Gastrocnemius medialis (tissue), 4 donors: ENCODE measurements at regions not wholly inside any gene's neighbourhood (a gene's known extent, or its start where the extent isn't known, plus 50 kb on each side); places are given as distances from the start of the nearest gene placed in this dataset.
A peak's percentile ranks its signal among the peaks of the same experiment; 100 is the strongest.

Experiments used
- ATAC-seq, 2 donors: fragments of 150-250 bp; one replicate each; pipeline ENCODE4 v1.9.1; 2016
- DNase-seq, 2 donors: peaks; one replicate each; pipeline ENCODE4 v3.0.0-alpha.2; 2019
- H3K27ac ChIP-seq, 4 donors: fragments of 200-600 bp; sonication (generic); 1 replicate in 1 of 4; 2 replicates in 3 of 4; pipeline ENCODE4 v1.5.1; 2016 to 2018; ENCODE audit warnings: mild to moderate bottlenecking in 2 of 4, moderate library complexity in 1 of 4
- H3K27me3 ChIP-seq, 3 donors: fragments of 200-600 bp; sonication (generic) in 2 of 3; 1 replicate in 1 of 3; 2 replicates in 2 of 3; pipeline versions ENCODE4 v1.5.1 to v1.6.0; 2016 to 2019; ENCODE audit warnings: mild to moderate bottlenecking in 1 of 3, moderate library complexity in 1 of 3
- H3K36me3 ChIP-seq, 2 donors: fragments of 200-600 bp; sonication (generic) in 1 of 2; one replicate each; pipeline ENCODE4 v1.5.1; 2017 to 2018
- H3K4me1 ChIP-seq, 2 donors: fragments of 200-600 bp; sonication (generic) in 1 of 2; one replicate each; pipeline ENCODE4 v1.5.1; 2016 to 2017; ENCODE audit warnings: mild to moderate bottlenecking in 2 of 2
- H3K4me3 ChIP-seq, 4 donors: fragments of 200-600 bp; sonication (generic) in 3 of 4; 1 replicate in 1 of 4; 2 replicates in 3 of 4; pipeline ENCODE4 v1.5.1; 2016 to 2019; ENCODE audit warnings: mild to moderate bottlenecking in 2 of 4
- H3K9me3 ChIP-seq, 3 donors: fragments of 200-600 bp; sonication (generic) in 2 of 3; 1 replicate in 1 of 3; 2 replicates in 2 of 3; pipeline ENCODE4 v1.5.1; 2016 to 2019
- POLR2A ChIP-seq, 2 donors: fragments of 450-650 bp; IDR thresholded peaks; one replicate each; pipeline ENCODE4 v1.6.1; 2017; ENCODE audit warnings: antibody characterized with exemption in 2 of 2, mild to moderate bottlenecking in 2 of 2, moderate library complexity in 2 of 2
- in situ Hi-C, 4 donors: fragments of 200-750 bp; cut with MboI; loops; one replicate each; pipeline versions ENCODE4 v1.15.0 to v1.8.0; 2017; ENCODE audit warnings: low sequenced_read_pairs in 4 of 4
- intact Hi-C: fragments of 100-400 bp; cut with DNase I; formaldehyde crosslinking; loops from one replicate; pipeline ENCODE4 v1.15.1; 2023; ENCODE audit warnings: low total_unique reads
- TF ChIP-seq, protein P1 (sequence below), 5 experiments: fragments of 450-650 bp in 3 of 5; fragments of 200-600 bp in 2 of 5; sonication (generic) in 2 of 5; IDR thresholded peaks in 4 of 5; conservative IDR thresholded peaks in 1 of 5; 1 replicate in 4 of 5; 2 replicates in 1 of 5; pipeline ENCODE4 v1.5.1; 2016 to 2019; ENCODE audit warnings: antibody characterized with exemption in 5 of 5, mild to moderate bottlenecking in 3 of 5, moderate library complexity in 3 of 5

DNA sequence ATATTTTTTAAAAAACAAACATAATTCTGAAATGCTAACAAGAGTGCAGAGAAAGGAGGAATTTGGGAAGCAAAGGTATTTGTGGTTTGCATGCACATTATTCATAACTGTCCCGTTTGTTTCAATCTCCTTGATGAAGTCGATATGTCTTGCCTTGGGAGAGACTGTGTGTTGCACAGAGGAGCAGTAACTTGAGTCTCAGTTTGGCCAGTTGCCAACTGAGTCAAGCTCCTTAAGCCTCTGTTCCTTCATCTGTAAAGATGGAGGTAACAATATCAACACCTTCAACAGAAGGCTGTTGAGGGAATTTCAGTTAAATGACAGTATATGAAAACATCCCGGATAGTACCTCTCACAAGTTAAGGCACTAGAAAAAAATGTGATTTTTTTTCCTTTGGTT is 226.2 kb downstream of the ASXL3 start:
- H3K27ac ChIP-seq = no peak overlapping the region
- no peaks in the 10 kb centered on the region for H3K36me3 ChIP-seq
- H3K27me3 ChIP-seq = no peaks in the 10 kb centered on the region
- ATAC-seq = peak in 1 of 2 donors; percentile 76
- TF ChIP-seq, protein P1, sequence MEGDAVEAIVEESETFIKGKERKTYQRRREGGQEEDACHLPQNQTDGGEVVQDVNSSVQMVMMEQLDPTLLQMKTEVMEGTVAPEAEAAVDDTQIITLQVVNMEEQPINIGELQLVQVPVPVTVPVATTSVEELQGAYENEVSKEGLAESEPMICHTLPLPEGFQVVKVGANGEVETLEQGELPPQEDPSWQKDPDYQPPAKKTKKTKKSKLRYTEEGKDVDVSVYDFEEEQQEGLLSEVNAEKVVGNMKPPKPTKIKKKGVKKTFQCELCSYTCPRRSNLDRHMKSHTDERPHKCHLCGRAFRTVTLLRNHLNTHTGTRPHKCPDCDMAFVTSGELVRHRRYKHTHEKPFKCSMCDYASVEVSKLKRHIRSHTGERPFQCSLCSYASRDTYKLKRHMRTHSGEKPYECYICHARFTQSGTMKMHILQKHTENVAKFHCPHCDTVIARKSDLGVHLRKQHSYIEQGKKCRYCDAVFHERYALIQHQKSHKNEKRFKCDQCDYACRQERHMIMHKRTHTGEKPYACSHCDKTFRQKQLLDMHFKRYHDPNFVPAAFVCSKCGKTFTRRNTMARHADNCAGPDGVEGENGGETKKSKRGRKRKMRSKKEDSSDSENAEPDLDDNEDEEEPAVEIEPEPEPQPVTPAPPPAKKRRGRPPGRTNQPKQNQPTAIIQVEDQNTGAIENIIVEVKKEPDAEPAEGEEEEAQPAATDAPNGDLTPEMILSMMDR (IDR thresholded peaks at IDR 0.05 in 4 of 5, conservative IDR thresholded peaks at IDR 0.05 in 1 of 5) = no peak
- no peak for TF ChIP-seq POLR2A (IDR thresholded peaks at IDR 0.05)
- in situ Hi-C loops (no loop called here), intact Hi-C loops (no loop called here)
- peak in 1 of 2 donors; percentile 19 for DNase-seq
- H3K4me3 ChIP-seq = no peak overlapping the region
- H3K9me3 ChIP-seq = no peaks in the 10 kb centered on the region
- H3K4me1 ChIP-seq = no peaks in the 10 kb centered on the region

DNA sequence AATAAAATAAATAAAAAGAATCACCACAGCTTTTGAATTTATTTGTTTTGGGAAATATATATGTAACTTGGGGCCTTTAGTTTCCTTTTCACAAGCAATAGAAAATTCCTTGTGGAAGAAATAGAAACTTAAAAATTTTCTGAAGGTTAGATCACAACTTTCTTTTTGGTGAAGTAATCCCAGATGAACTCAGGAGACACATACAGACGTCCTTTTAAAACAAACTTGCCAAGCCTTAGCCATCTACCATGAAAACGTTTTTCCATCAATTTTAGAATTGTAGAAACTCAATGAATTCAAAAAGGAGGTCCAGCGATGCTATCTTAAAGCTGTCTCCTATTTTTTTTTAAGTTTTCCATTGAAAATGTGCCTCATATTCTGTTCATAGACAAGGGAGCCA is 225.6 kb downstream of the ASXL3 start:
- H3K4me1 ChIP-seq = no peaks in the 10 kb centered on the region
- no peak overlapping the region for H3K4me3 ChIP-seq
- DNase-seq = no peak
- no peaks in the 10 kb centered on the region for H3K9me3 ChIP-seq
- TF ChIP-seq, protein P1 (IDR thresholded peaks at IDR 0.05 in 4 of 5, conservative IDR thresholded peaks at IDR 0.05 in 1 of 5) = no peak
- no peak for TF ChIP-seq POLR2A (IDR thresholded peaks at IDR 0.05)
- no peak overlapping the region for H3K27ac ChIP-seq
- no peaks in the 10 kb centered on the region for H3K36me3 ChIP-seq
- intact Hi-C loops (no loop called here), in situ Hi-C loops (no loop called here)
- H3K27me3 ChIP-seq = no peaks in the 10 kb centered on the region
- no peak for ATAC-seq

DNA sequence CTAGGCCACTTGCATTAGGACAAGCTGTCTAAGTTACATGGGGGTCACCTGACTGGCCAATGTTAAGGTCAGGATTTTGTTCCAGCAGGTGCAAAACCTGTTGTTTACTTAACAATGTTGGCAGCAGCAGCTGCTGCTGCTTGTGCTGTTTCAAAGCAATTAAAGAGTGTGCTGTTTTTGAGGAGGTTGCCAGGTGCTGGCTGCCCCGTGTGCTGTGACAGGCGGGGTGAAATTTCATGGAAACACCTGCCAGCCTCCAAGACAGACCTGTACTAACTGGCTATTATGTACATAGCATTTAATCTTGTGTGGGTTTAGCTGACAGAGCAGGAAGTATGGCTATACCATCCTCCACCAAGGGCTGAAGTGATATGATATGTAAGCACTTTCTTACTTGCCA is 224.9 kb downstream of the ASXL3 start:
- no peak overlapping the region for H3K4me3 ChIP-seq
- DNase-seq = no peak
- no peaks in the 10 kb centered on the region for H3K4me1 ChIP-seq
- no peaks in the 10 kb centered on the region for H3K36me3 ChIP-seq
- peak in 1 of 2 donors; percentile 19 for ATAC-seq
- no peaks in the 10 kb centered on the region for H3K27me3 ChIP-seq
- intact Hi-C loops = no loop called here
- no peak for TF ChIP-seq POLR2A (IDR thresholded peaks at IDR 0.05)
- TF ChIP-seq, protein P1 (IDR thresholded peaks at IDR 0.05 in 4 of 5, conservative IDR thresholded peaks at IDR 0.05 in 1 of 5) = no peak
- H3K9me3 ChIP-seq = no peaks in the 10 kb centered on the region
- in situ Hi-C loops = no loop called here
- H3K27ac ChIP-seq = no peak overlapping the region
